ENCODE measurements at regions not wholly inside any gene's neighbourhood (a gene's known extent, or its start where the extent isn't known, plus 50 kb on each side); places are given as distances from the start of the nearest gene placed in this dataset.

- Histone ChIP-seq H3K4me3 (no peak overlapping the region), H3K4me1 (replicated peaks; ENCODE audit: insufficient read depth) (no peaks in the 10 kb centered on the region), H3K4me2 (no peak overlapping the region), H3K36me3 (ENCODE audit: low read depth) (no peaks in the 10 kb centered on the region), H3K9me2 (ENCODE audit: insufficient read depth) (no peaks in the 10 kb centered on the region), H3K27ac (no peak overlapping the region), H4K20me1 (ENCODE audit: insufficient read depth) (no peaks in the 10 kb centered on the region), H3F3A (ENCODE audit: insufficient read depth, low read depth) (no peaks in the 10 kb centered on the region), H3K27me3 (ENCODE audit: insufficient read depth, low read depth) (peaks cover 91% of the 10 kb centered on the region), H2AFZ (no peak overlapping the region), H3K79me2 (ENCODE audit: low read depth) (no peaks in the 10 kb centered on the region), H3K9me3 (ENCODE audit: insufficient read depth, low read depth) (no peaks in the 10 kb centered on the region)
- no peak for TF ChIP-seq EZH2 (IDR thresholded peaks at IDR 0.05; ENCODE audit: low read depth)
- no peak for TF ChIP-seq CTCF (conservative IDR thresholded peaks at IDR 0.05)
- BruUV-seq (replicated peaks), result no TSS peak
- no peak for DNase-seq
- intact Hi-C loops (cut with micrococcal nuclease; ENCODE audit: unreplicated experiment), result no loop called here
- POLR2A ChIA-PET (ENCODE audit: unreplicated experiment), result no interaction called here
- CTCF ChIA-PET, result no interaction called here
These were observed 177.2 kb downstream of the ENGASE start for GRCh38 chr17:79251824-79252223.

GRCh38 chr17:79249929-79250521 lies 175.4 kb downstream of the ENGASE start:
- Histone ChIP-seq H4K20me1 (ENCODE audit: insufficient read depth) (no peaks in the 10 kb centered on the region), H3K36me3 (ENCODE audit: low read depth) (no peaks in the 10 kb centered on the region), H3K27me3 (ENCODE audit: insufficient read depth, low read depth) (peaks cover 89% of the 10 kb centered on the region), H2AFZ (no peak overlapping the region), H3K79me2 (ENCODE audit: low read depth) (no peaks in the 10 kb centered on the region), H3K4me3 (no peak overlapping the region), H3K4me2 (no peak overlapping the region), H3K27ac (no peak overlapping the region), H3K4me1 (replicated peaks; ENCODE audit: insufficient read depth) (no peaks in the 10 kb centered on the region), H3K9me3 (ENCODE audit: insufficient read depth, low read depth) (no peaks in the 10 kb centered on the region), H3F3A (ENCODE audit: insufficient read depth, low read depth) (no peaks in the 10 kb centered on the region), H3K9me2 (ENCODE audit: insufficient read depth) (no peaks in the 10 kb centered on the region)
- CTCF ChIA-PET, result no interaction called here
- BruUV-seq (replicated peaks), result no TSS peak
- POLR2A ChIA-PET (ENCODE audit: unreplicated experiment), result no interaction called here
- TF ChIP-seq CTCF (conservative IDR thresholded peaks at IDR 0.05) (no peak), EZH2 (IDR thresholded peaks at IDR 0.05; ENCODE audit: low read depth) (no peak)
- no peak for DNase-seq
- intact Hi-C loops (cut with micrococcal nuclease; ENCODE audit: unreplicated experiment), result no loop called here

- H3K27me3 ChIP-seq (ENCODE audit: insufficient read depth, low read depth), result peaks cover 82% of the 10 kb centered on the region
- no peak overlapping the region for H3K27ac ChIP-seq
- no peaks in the 10 kb centered on the region for H3F3A ChIP-seq (ENCODE audit: insufficient read depth, low read depth)
- no peak overlapping the region for H2AFZ ChIP-seq
- H3K9me2 ChIP-seq (ENCODE audit: insufficient read depth), result no peaks in the 10 kb centered on the region
- BruUV-seq (replicated peaks), result no TSS peak
- ChIA-PET POLR2A (ENCODE audit: unreplicated experiment) (no interaction called here), CTCF (no interaction called here)
- no peak overlapping the region for H3K4me3 ChIP-seq
- no peak for DNase-seq
- H3K79me2 ChIP-seq (ENCODE audit: low read depth), result no peaks in the 10 kb centered on the region
- intact Hi-C loops (cut with micrococcal nuclease; ENCODE audit: unreplicated experiment), result no loop called here
- TF ChIP-seq CTCF (conservative IDR thresholded peaks at IDR 0.05) (no peak), EZH2 (IDR thresholded peaks at IDR 0.05; ENCODE audit: low read depth) (no peak)
- H3K4me1 ChIP-seq (replicated peaks; ENCODE audit: insufficient read depth), result no peaks in the 10 kb centered on the region
- no peaks in the 10 kb centered on the region for H3K9me3 ChIP-seq (ENCODE audit: insufficient read depth, low read depth)
- no peak overlapping the region for H3K4me2 ChIP-seq
- no peaks in the 10 kb centered on the region for H4K20me1 ChIP-seq (ENCODE audit: insufficient read depth)
- no peaks in the 10 kb centered on the region for H3K36me3 ChIP-seq (ENCODE audit: low read depth)
These were observed 174.3 kb downstream of the ENGASE start for GRCh38 chr17:79248843-79249493.
